IPS-11a (cell line): ENCODE measurements at regions not wholly inside any gene's neighbourhood (a gene's known extent, or its start where the extent isn't known, plus 50 kb on each side); places are given as distances from the start of the nearest gene placed in this dataset.
"Not testable (repeated sequence)": the region's sequence is repeated elsewhere in the genome, so short reads cannot be mapped to it uniquely, and the experiment has no call there.

Source experiments
- H3K4me3 ChIP-seq: one replicate; pipeline ENCODE4 v1.5.1; 2013; ENCODE audit warnings: low read depth, low read length, control low read depth

DNA sequence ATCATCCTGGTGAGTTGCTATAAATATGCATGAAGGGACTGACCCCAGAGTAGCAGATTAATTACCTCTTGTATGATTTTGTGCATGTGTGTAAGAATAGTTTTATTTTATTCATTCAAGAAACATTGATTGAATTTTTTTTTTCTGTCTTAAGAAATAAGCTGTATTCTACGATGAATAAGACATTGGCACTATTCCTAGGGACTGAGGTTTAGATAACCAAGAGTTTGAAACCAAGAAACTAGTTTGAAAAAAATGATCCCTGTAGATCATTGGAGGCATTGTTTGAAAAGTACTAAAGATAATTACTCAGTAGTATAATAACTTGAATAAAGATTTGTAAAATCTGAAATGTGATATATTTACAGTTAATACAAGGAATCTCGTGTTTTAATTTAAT, 1086.9 kb downstream of the PCDH7 start:
- H3K4me3 ChIP-seq = no peak overlapping the region

DNA sequence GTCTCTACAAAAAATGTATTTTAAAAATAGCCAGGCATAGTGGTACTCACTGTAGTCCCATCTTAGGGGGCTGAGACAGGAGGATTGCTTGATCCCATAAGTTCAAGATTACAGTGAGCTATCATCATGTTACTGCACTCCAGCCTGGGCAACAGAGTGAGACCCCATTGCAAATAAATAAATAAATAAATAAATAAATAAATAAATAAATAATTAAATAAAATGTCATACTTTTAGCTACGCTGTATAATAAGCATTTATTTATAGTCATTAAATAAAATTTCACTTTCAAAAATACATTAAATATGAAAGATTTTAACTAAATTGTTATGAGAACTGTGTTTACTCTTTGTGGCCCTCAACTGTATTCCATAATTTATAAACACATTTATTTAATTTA, 1124.2 kb downstream of the PCDH7 start:
- no peak overlapping the region for H3K4me3 ChIP-seq

GRCh38 chr4:31851946-31852345, 1131.8 kb downstream of the PCDH7 start:
- H3K4me3 ChIP-seq = no peak overlapping the region

DNA sequence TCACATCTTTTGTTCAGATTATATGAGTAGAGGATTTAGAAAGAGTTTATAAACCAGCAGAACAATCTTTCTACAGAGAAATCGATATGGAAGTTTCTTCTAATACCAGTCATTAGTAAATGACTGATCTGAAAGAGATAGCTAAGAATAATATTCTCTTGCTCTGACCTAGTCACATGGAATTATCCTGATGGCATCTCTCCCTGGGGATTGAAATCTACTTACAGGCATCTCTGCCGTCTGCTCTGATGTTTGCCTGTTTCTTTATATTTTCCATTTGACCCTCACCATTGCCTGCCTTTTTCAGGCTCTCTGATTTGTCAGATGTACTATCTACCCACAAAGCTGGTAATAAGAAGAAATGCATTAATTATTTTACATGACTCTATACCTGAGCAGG, 1157.3 kb downstream of the PCDH7 start:
- H3K4me3 ChIP-seq = no peak overlapping the region

DNA sequence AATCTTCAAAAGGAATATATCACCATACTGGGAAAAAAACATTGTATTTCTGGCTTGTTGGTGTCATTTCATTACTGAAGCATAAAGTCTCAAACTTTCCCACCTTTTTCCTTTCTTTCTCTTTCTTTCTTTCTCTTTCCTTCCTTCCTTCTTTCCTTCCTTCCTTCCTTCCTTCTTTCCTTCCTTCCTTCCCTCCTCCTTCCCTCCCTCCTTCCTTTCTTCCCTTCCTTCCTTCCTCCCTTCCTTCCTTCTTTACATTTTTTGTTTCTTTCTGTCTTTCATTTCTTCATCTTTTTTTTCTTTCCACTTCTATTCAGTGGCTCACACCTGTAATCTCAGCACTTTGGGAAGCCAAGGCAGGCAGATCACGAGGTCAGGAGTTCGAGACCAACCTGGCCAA, 1160.7 kb downstream of the PCDH7 start:
- not testable (repeated sequence) for H3K4me3 ChIP-seq

DNA sequence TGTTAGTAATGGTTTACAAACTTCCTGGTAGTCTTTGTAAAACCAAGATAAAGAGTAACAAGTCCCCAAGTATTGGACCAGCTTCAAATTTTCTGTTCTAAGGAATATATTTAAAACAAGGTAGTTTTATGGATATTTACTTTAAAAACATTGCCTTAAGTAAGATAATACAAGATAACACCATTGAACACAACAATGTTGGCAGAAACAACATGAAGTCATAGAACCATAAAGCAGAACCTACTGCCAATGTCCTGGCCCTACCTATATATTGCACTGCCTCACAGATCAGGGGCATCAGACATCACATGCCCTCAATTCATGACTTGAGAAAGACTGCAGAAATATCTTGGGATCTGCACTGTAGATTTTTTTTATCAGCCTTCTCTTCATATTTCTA, 1176.2 kb downstream of the PCDH7 start:
- no peak overlapping the region for H3K4me3 ChIP-seq

- H3K4me3 ChIP-seq = no peak overlapping the region
These were observed 1185.2 kb downstream of the PCDH7 start for GRCh38 chr4:31905363-31905762.

DNA sequence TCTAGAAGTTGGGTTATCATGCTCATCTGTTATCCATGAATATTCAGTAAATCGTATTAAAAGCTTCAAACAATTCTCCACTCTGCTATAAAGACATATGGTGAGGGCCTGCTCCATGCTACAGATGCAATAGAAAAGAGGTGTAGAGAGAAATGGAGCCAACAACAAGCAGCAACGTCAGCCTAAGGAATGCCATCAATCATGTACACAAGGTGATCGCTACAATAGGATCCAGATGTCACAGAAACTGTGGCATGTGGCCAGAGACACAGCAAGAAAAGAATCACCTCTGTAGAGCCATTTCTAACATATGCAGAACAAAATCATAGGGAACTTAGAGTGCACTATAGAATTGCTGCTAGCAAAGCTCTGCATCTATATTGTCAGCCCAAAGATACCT, 1188.1 kb downstream of the PCDH7 start:
- no peak overlapping the region for H3K4me3 ChIP-seq

DNA sequence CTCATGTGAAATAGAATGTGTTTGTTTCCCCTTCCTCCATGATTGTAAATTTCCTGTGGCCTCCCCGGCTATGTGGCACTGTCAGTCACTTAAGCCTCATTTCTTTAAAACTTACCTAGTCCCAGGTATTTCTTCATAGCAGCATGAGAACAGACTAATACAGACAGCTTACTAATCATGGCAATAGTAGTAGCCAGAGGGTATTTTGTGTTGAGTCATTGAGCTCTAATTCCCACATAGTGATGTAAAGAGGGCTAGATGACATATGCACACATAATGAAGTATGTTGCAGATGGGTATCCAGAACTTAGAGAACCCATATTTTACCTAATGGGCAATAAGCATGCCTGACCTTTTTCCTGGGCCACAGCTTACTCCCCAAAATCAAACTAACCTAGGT, 1197.2 kb downstream of the PCDH7 start:
- H3K4me3 ChIP-seq = no peak overlapping the region

GRCh38 chr4:31918891-31919290, 1198.7 kb downstream of the PCDH7 start:
- H3K4me3 ChIP-seq = no peak overlapping the region

- H3K4me3 ChIP-seq = no peak overlapping the region
These were observed 1203.5 kb downstream of the PCDH7 start for GRCh38 chr4:31923634-31924033.

DNA sequence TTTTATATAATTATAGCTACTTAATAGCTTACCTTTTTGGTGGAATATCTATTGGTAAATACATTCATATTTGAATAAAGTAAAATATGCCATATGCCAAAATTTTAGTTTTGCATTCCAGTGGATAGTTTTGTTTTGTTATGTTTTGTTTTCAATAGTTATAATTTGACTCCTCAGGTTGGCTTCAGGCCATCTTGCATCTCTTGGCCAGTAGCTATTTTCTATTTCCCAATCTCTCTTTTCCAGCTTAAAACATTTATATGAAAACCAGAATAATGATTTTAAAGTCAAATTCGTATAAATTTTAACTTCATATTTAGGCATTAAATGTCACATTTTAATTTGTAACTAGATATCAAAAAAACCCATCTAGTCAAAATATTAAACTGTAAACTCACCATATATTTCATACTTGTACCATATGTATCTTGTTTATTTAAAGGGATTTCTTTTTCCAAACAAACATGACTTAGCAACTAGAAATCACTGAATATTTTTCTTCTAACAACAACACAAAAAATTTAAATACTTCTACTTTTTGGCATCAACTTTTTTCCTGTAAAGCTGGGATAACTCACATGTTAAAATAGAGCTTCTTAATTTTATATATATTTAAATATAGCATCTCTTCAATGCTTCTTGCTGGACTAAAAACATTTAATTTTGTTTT, 1209.6 kb downstream of the PCDH7 start:
- H3K4me3 ChIP-seq = no peak overlapping the region

GRCh38 chr4:31946456-31946855, 1226.3 kb downstream of the PCDH7 start:
- H3K4me3 ChIP-seq = no peak overlapping the region

GRCh38 chr4:31947101-31947500, 1226.9 kb downstream of the PCDH7 start:
- H3K4me3 ChIP-seq = no peak overlapping the region

DNA sequence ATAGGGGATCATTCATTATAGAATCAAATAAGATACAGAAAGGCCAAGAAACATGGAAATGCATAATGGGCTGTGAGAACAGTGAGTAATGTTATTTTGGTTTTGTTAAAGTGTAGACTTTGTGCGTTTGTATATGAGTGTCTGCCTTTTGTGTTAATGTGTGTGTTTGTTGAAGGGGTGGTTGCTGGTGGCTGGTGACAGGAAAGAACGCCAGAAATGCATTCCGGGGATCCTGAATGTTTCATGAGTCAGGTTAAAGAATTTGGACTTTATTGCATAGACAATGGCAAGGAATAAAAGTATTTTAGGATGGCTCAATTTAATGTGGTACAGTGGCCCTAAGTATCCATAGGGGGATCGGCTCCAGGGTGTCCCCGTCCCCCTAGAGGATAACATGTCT, 1228.9 kb downstream of the PCDH7 start:
- H3K4me3 ChIP-seq = no peak overlapping the region

DNA sequence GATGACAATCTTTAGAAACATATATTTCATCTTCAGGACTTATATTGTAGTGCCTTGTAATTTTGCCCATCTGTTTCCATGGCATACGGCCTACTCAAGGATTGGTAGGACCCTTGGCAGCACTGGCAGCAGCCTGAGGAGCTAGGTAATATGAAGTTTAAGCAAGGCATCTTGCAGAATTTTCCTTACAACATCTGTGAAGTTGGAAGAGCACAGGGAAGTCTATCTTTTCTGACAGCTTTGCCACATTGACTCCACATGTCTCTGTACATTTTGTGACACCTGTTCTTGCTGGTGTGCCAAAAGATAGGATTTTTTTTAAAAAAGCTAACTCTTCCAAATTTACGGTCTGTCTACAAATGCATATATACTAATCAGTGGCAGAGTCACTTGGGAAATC, 1235.2 kb downstream of the PCDH7 start:
- H3K4me3 ChIP-seq = no peak overlapping the region

GRCh38 chr4:31959972-31960371, 1239.8 kb downstream of the PCDH7 start:
- no peak overlapping the region for H3K4me3 ChIP-seq

GRCh38 chr4:31964685-31965084, 1244.5 kb downstream of the PCDH7 start:
- H3K4me3 ChIP-seq = no peak overlapping the region

GRCh38 chr4:31968842-31969241, 1248.7 kb downstream of the PCDH7 start:
- H3K4me3 ChIP-seq = no peak overlapping the region

GRCh38 chr4:31974490-31975002, 1254.4 kb downstream of the PCDH7 start:
- H3K4me3 ChIP-seq = no peak overlapping the region

- no peak overlapping the region for H3K4me3 ChIP-seq
These were observed 1259.8 kb downstream of the PCDH7 start for GRCh38 chr4:31979988-31980387.

DNA sequence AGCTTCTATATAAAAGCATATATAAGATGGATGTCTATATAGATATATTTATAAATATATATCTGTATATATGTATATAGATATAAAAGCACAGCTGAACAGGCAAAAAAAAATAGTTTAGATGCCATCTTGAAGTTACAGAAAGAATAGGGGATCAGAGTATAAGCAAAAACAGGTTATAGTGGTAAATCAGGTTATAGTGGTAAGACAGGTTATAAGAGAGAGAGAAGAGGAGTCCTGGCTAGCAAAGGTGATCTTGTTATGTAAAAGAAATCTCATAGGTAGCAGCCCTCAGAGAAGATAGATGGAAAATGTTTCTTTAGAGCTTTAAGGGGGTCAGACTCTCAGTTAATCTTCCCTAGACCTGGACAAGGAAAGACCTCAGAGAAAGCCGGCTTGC, 1263.1 kb downstream of the PCDH7 start:
- no peak overlapping the region for H3K4me3 ChIP-seq

- H3K4me3 ChIP-seq = no peak overlapping the region
These were observed 1263.5 kb downstream of the PCDH7 start for GRCh38 chr4:31983677-31984076.
